Heart left ventricle (tissue), 13 donors: ENCODE measurements at regions not wholly inside any gene's neighbourhood (a gene's known extent, or its start where the extent isn't known, plus 50 kb on each side); places are given as distances from the start of the nearest gene placed in this dataset.
"Not testable (repeated sequence)": the region's sequence is repeated elsewhere in the genome, so short reads cannot be mapped to it uniquely, and the experiment has no call there.

Experiments used
- POLR2A ChIP-seq, 2 donors: fragments of 450-650 bp; IDR thresholded peaks; one replicate each; pipeline ENCODE4 v1.6.1; 2017; ENCODE audit warnings: antibody characterized with exemption in 2 of 2, mild to moderate bottlenecking in 2 of 2, moderate library complexity in 2 of 2
- TF ChIP-seq, protein P1 (sequence below), 12 donors: fragments of 200-600 bp; sonication (generic) in 4 of 12; IDR thresholded peaks; one replicate each; pipeline versions ENCODE4 v1.5.0 to v1.8.0; 2018 to 2022; ENCODE audit warnings: antibody characterized with exemption in 12 of 12, mild to moderate bottlenecking in 5 of 12
- donor health status: ischemic (EF 13 %, LVEDD 7.1; RV severe dilation, severe dysfunction).
- donor health status: DM: no; HTN: yes; CAD: no.
- donor health status: DM: no; HTN: no; CAD: no.
- donor health status: ischemic (EF 25% LVEDD 6.9; RV normal size, moderate dysfunction).
- donor health status: ischemic (EF 25% LVEDD 5.7; RV mildly dilated, moderate dysfunction).
- donor health status: ischemic (EF 35%, LVEDD 5.7; RV mildly dilated, moderate dysfunction).
- donor health status: nonischemic (EF 11% LVEDD 7.7; RV severe dilation, severe dysfunction).
- donor health status: DM: yes; HTN: yes; CAD: no.
- donor health status: PGD.
- donor health status: ischemic (EF 29% LVEDD 5.4; RV normal size, mild dysfunction).
- donor health status: nonischemic (EF 23%, LVEDD 6.1; RV moderate dilation, normal function).

GRCh38 chr9:66720845-66721244, 179.7 kb upstream of the ZNF658 start:
- TF ChIP-seq, protein P1, sequence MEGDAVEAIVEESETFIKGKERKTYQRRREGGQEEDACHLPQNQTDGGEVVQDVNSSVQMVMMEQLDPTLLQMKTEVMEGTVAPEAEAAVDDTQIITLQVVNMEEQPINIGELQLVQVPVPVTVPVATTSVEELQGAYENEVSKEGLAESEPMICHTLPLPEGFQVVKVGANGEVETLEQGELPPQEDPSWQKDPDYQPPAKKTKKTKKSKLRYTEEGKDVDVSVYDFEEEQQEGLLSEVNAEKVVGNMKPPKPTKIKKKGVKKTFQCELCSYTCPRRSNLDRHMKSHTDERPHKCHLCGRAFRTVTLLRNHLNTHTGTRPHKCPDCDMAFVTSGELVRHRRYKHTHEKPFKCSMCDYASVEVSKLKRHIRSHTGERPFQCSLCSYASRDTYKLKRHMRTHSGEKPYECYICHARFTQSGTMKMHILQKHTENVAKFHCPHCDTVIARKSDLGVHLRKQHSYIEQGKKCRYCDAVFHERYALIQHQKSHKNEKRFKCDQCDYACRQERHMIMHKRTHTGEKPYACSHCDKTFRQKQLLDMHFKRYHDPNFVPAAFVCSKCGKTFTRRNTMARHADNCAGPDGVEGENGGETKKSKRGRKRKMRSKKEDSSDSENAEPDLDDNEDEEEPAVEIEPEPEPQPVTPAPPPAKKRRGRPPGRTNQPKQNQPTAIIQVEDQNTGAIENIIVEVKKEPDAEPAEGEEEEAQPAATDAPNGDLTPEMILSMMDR (IDR thresholded peaks at IDR 0.05): not testable (repeated sequence)
- not testable (repeated sequence) for TF ChIP-seq POLR2A (IDR thresholded peaks at IDR 0.05)
